ENCODE measurements at regions not wholly inside any gene's neighbourhood (a gene's known extent, or its start where the extent isn't known, plus 50 kb on each side); places are given as distances from the start of the nearest gene placed in this dataset.

DNA sequence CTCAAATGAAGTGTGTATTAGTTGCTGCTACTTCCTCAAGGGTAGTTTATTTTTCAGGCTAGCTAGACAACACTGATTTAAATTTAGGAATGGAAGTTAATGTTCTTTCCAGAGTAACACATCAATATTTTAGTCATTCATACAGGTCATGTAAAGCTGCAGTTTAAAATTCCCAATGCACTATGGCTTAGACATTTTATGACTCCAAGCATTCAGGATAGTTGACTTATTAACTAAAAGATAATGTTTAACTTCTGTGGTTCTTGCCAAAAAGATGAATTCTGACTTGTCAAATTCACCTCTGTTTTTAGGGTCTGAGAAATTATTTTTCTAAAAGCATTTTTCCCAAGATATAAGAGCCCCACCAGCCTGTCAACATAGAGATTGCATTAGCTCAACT lies 131.9 kb downstream of the TFPI2 start:
- H2AFZ ChIP-seq (ENCODE audit: low read length) = no peak overlapping the region
- H3K79me2 ChIP-seq (ENCODE audit: insufficient read depth, low read length) = no peaks in the 10 kb centered on the region
- ATAC-seq = no peak
- in situ Hi-C loops (cut with HindIII; ENCODE audit: extremely low pct_ligation_motif_present, low pct_unique_long_range_greater_than_20kb) (no loop called here), intact Hi-C loops (cut with micrococcal nuclease; ENCODE audit: unreplicated experiment) (no loop called here)
- H4K20me1 ChIP-seq (ENCODE audit: insufficient read depth, low read length) = no peaks in the 10 kb centered on the region
- H3K36me3 ChIP-seq (replicated peaks in 1 of 2; ENCODE audit: control insufficient read depth in 1 of 2, insufficient read depth in 2 of 2, low read length in 2 of 2) = no peaks in the 10 kb centered on the region
- no peaks in the 10 kb centered on the region for H3K9me3 ChIP-seq (ENCODE audit: low read length)
- no peak overlapping the region for H3K4me3 ChIP-seq (replicated peaks in 1 of 3; ENCODE audit: insufficient read depth in 1 of 3, low read depth in 2 of 3, low read length in 3 of 3)
- no peak overlapping the region for H3K27ac ChIP-seq (ENCODE audit: extremely low read length, insufficient read depth, low read length)
- BruUV-seq (replicated peaks) = no TSS peak
- POLR2A ChIA-PET = no interaction called here
- H3K4me1 ChIP-seq (ENCODE audit: insufficient read depth, low read length) = no peaks in the 10 kb centered on the region
- CTCF ChIA-PET (ENCODE audit: low intra/inter-chr PET ratio, low total read pairs) = no interaction called here
- no peak for DNase-seq (ENCODE audit: low spot score)
- FAIRE-seq = no peak
- no peak overlapping the region for H3K4me2 ChIP-seq (ENCODE audit: low read depth, low read length)
- H3K9ac ChIP-seq (ENCODE audit: insufficient read depth, low read depth, low read length) = no peak overlapping the region
- no peaks in the 10 kb centered on the region for H3K27me3 ChIP-seq (ENCODE audit: control insufficient read depth in 1 of 2, insufficient read depth in 2 of 2, low read length in 2 of 2)
- TF ChIP-seq ZNF138 (CRISPR knock-in tag; IDR thresholded peaks at IDR 0.05; ENCODE audit: low read depth) (no peak), ZNF879 (CRISPR knock-in tag; IDR thresholded peaks at IDR 0.05) (no peak), ZNF597 (CRISPR knock-in tag; IDR thresholded peaks at IDR 0.05) (no peak), TCF7L2 (IDR thresholded peaks at IDR 0.05; ENCODE audit: low read depth, low read length) (no peak), ZFY (CRISPR knock-in tag; IDR thresholded peaks at IDR 0.05) (no peak)

GRCh38 chr7:93757426-93757825 lies 133.1 kb downstream of the TFPI2 start:
- no peaks in the 10 kb centered on the region for H3K79me2 ChIP-seq (ENCODE audit: insufficient read depth, low read length)
- ATAC-seq (no peak), FAIRE-seq (no peak), DNase-seq (ENCODE audit: low spot score) (no peak)
- TF ChIP-seq ZNF383 (CRISPR knock-in tag; IDR thresholded peaks at IDR 0.05; ENCODE audit: borderline replicate concordance) = no peak
- no peak for TF ChIP-seq NFRKB (IDR thresholded peaks at IDR 0.05)
- no peak for TF ChIP-seq MATR3 (CRISPR knock-in tag; IDR thresholded peaks at IDR 0.05)
- TF ChIP-seq PAXIP1 (CRISPR knock-in tag; conservative IDR thresholded peaks at IDR 0.05) = no peak
- no peak for TF ChIP-seq HMGA1 (CRISPR knock-in tag; conservative IDR thresholded peaks at IDR 0.05)
- no peak for TF ChIP-seq SOX6 (IDR thresholded peaks at IDR 0.05)
- no peak for TF ChIP-seq SOX6 (CRISPR knock-in tag; IDR thresholded peaks at IDR 0.05)
- no peak for TF ChIP-seq GTF3A (CRISPR knock-in tag; conservative IDR thresholded peaks at IDR 0.05)
- no peak for TF ChIP-seq ZNF562 (CRISPR knock-in tag; IDR thresholded peaks at IDR 0.05; ENCODE audit: borderline replicate concordance)
- TF ChIP-seq HOXA7 (CRISPR knock-in tag; IDR thresholded peaks at IDR 0.05) = no peak
- TF ChIP-seq ELF3 (CRISPR knock-in tag; IDR thresholded peaks at IDR 0.05) = no peak
- H2AFZ ChIP-seq (ENCODE audit: low read length) = no peak overlapping the region
- intact Hi-C loops (cut with micrococcal nuclease; ENCODE audit: unreplicated experiment) (no loop called here), in situ Hi-C loops (cut with HindIII; ENCODE audit: extremely low pct_ligation_motif_present, low pct_unique_long_range_greater_than_20kb) (no loop called here)
- no peak overlapping the region for H3K4me3 ChIP-seq (replicated peaks in 1 of 3; ENCODE audit: insufficient read depth in 1 of 3, low read depth in 2 of 3, low read length in 3 of 3)
- H3K36me3 ChIP-seq (replicated peaks in 1 of 2; ENCODE audit: control insufficient read depth in 1 of 2, insufficient read depth in 2 of 2, low read length in 2 of 2) = no peaks in the 10 kb centered on the region
- no peaks in the 10 kb centered on the region for H3K27me3 ChIP-seq (ENCODE audit: control insufficient read depth in 1 of 2, insufficient read depth in 2 of 2, low read length in 2 of 2)
- H3K9me3 ChIP-seq (ENCODE audit: low read length) = no peaks in the 10 kb centered on the region
- no peak overlapping the region for H3K9ac ChIP-seq (ENCODE audit: insufficient read depth, low read depth, low read length)
- H3K27ac ChIP-seq (ENCODE audit: extremely low read length, insufficient read depth, low read length) = no peak overlapping the region
- no TSS peak for BruUV-seq (replicated peaks)
- CTCF ChIA-PET (ENCODE audit: low intra/inter-chr PET ratio, low total read pairs) = no interaction called here
- POLR2A ChIA-PET = no interaction called here
- H3K4me1 ChIP-seq (ENCODE audit: insufficient read depth, low read length) = no peaks in the 10 kb centered on the region
- H3K4me2 ChIP-seq (ENCODE audit: low read depth, low read length) = no peak overlapping the region
- no peaks in the 10 kb centered on the region for H4K20me1 ChIP-seq (ENCODE audit: insufficient read depth, low read length)
- 42% methylated on average over 2 of the region's 2 CpGs for WGBS (ENCODE audit: low lambda C conversion rate)

Measured in HepG2 (cell line).